GF-D8 (cell line): ENCODE measurements at regions not wholly inside any gene's neighbourhood (a gene's known extent, or its start where the extent isn't known, plus 50 kb on each side); places are given as distances from the start of the nearest gene placed in this dataset.

Source experiments
- DNase-seq: peaks from one replicate; lab custom pipeline; 2025; lab: John Stamatoyannopoulos, UW

DNA sequence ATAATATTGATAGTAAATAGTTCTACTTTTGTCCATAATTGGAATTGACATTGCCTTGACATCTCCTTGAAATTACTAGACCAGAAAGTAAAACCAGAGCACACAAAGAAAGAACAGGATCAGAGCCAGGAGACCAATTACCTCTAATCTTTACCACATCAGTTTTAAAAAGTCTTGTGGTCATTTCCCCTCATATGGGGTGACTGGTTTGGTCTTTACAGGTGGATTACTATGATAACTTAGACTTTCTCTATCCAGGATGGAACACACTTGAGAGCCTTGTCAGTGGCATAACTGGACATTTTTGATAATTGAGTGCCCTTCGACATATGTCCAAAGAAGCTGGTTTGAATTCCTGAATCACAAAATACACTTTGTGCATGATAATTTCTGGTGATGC is 1148.1 kb upstream of the NCAM2 start:
- DNase-seq, result no peak

DNA sequence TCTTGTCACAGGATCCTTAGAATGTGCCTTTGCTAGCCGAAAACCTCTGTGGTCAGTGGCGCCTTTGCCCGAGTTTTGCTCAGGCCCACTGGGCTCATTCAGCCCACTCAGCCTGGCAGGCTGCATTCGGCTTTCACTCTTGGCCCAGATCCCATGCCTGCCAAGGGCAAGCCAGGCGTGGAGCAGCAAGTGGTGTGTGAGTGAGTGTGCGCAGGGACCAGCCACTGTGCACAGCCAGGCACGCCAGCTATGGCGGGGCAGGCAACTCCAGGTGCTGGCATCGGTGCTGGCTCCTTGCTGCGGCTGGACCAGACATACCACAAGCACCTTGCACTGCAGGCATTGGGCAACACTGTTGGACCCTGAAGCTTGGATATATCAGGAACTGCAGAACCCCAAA is 1145.1 kb upstream of the NCAM2 start:
- DNase-seq, result no peak

DNA sequence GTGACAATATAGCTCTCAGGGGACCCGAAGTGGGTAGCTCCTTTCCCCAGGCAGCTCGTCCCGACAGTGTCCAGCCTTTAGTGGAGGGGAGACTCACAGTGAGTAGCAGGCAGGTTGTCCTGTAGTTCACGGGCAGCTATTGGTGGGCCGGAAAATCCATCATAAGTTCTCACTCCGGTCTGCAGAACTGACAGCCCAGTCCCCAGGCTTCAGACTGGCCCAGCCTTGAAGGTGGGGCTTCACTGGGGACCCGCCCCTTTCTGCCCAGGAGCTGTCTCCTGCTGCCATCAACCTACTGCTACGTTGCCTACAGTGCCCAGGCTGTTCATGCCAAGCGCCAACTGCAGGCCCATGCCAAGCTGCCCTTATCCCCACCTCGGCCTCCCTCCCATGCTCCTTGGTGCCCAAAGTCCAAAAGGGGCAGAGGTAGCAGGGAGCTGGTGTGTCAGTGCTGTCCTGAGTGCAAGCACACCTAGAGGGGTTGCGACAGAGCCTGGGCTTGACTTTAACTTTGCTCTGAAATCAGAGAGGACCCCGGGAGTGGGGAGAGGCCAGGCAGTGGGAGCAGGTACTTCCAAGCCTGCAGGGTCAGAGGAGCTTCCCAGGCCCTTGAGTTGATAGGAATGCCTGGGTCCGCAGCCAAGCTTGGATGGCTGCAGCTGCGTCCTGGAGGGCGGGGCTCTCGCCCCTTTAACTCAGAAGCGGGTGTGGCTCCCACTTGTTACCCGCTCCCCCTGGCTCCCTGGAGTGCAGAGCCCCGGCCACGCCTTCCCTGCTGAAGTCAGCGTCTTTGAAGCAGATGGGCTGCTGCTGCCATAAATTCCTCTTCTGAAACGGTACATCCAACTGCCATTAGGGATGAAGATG is 1144.3 kb upstream of the NCAM2 start:
- DNase-seq, result no peak

DNA sequence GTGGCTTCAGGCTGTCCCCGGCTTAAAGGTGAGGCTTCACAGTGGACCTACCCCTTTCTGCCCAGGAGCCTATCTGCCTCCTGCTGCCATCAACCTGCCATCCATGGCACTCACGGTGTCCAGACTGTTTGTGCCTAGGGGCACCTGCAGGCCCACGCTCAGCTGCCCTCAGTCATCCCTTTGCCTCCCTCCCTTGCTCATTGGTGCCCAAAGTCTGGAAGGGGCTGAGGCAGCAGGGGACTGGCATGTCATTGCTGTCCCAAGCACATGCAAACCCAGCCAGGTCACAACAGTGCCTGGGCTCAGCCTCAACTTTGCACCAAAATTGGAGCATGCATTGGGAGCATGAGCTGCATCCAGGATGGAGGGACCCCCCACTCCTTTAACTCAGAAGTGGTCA is 1142.7 kb upstream of the NCAM2 start:
- no peak for DNase-seq

DNA sequence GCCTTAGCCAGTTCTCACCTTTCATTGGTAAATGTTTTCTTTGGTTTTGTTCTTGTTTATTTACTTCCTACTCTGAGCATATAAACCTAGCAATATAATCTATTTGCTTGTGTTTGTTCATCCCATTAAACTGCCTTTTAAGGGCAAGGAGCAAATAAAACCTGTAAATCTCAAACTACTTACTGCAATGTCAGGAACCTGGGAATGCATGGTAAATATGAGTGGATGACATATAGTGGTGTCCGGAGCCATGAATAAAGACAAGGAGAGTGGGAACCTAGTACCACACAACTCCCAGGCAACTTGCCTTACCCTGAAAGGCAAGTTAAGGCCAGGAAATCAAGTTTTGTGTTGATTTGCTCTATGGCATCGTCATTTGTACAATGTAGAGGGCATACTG is 1133.7 kb upstream of the NCAM2 start:
- no peak for DNase-seq

GRCh38 chr21:19870682-19871081 is 1127.5 kb upstream of the NCAM2 start:
- no peak for DNase-seq

- no peak for DNase-seq
Measured at GRCh38 chr21:19874521-19874920, 1123.7 kb upstream of the NCAM2 start.

DNA sequence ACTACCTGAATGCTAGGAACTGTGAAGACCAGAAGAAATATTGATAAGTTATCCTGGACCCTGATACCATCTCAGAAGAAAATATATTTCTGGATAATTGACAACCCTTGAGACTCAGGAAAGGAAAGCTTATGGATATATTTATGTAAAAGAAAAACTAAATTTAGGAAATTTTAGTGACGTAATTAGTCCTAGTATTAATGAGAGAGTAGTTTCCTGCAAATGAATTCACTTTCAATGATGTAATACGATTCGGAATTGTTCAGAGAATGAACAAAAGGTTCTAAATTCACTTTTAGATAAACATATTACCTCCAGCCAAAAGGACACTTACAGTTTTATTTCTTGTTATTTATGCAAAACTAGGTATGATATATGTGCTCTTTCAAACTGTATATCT is 1120.1 kb upstream of the NCAM2 start:
- DNase-seq, result no peak

- no peak for DNase-seq
Measured at GRCh38 chr21:19899645-19900044, 1098.6 kb upstream of the NCAM2 start.

DNA sequence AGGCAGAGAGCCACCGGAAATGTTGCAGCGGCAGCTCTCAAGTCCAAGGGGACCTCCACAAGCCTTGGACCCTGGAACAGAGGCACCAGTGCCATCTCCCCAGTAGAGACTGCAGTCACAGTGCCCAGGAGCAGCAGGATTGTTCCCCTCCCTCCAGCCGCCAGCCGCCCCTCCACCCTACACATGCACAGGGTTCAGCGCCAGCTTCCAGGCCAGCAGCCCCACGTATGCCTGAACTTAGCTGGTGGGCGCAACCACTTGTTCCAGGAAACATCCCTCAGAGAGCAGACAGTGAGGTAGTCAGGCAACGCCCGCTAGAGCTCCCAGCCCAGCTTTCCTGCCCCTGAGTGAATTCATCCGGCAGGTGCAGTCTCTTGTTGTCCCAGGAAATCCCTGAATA is 1098.1 kb upstream of the NCAM2 start:
- DNase-seq, result no peak

DNA sequence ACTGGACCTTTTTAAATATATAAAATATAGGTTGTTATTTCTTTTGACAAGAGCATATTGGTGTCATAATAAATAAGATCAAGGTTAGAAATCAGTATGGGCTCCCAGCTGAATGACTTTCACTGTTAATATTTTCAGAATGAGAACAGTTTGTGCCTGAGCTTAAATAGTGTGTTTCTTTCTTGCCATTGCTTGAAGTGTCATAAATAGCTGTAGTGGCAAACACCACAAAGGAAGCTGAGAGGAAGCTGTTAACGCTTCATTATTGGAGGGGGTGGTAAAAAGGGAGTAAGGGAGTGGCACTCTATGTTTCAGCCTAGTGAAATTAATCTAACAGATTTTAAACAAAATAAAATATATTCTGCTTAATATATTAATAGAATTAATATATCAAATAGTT is 1089.8 kb upstream of the NCAM2 start:
- DNase-seq, result no peak

GRCh38 chr21:19914028-19914427 is 1084.2 kb upstream of the NCAM2 start:
- DNase-seq, result no peak

- DNase-seq, result no peak
Measured at GRCh38 chr21:19921211-19921610, 1077.0 kb upstream of the NCAM2 start.

DNA sequence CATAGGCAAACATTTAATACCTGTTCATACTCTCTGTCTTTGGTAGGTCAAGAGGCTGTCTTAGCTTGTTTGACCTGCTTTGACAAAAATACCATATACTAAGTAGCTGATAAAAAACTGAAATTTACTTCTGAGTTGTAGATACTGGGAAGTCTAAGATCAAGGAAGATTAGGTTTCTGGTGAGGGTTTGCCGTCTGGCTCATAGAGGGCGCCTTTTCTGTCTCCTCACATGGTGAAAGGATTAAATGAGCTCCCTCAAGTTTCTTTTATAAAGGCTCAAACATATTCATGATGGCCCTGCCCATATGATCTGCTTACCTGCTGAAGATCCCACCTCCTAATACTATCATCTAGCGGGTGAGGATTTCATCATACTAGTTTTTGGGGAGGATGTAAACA is 1076.1 kb upstream of the NCAM2 start:
- DNase-seq, result no peak

DNA sequence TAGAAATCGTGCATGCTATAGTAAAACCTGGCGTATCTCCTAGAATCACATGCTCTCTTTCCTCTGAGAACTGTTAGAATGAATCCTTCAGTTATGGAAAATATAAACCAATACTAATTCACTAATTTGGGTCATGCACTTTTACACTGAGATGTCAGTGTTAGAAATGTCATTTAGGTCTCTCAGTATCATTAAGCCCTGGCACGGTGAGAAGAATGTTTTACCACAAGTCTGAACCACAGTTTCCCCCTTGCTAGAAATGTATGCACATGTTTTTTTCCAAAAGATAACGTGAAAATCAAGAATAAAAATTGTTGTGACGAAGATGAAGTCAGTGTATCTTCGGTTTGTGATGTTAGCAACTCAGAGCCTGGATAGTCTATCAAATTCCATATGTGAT is 1062.7 kb upstream of the NCAM2 start:
- DNase-seq, result no peak

DNA sequence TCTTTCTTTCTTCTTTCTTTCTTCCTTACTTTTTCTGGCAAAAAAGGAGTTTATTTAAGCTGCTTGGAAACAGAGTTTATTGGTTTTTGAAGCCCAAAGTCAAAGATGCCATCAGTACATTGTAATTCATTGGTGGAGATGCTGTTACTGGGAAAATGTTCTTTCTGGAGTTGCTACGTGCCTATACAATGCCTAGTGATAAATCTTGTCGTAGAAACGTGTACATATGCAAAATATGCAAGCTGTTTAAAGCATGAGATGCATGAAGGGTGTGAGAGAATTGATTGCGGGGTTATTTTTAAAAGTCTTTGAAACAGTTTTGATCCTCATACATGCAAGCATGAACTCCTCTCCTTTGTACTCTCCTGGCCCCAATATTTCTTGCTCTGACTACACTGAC is 1060.6 kb upstream of the NCAM2 start:
- no peak for DNase-seq

- no peak for DNase-seq
Measured at GRCh38 chr21:19941626-19942025, 1056.6 kb upstream of the NCAM2 start.

- no peak for DNase-seq
Measured at GRCh38 chr21:19950347-19950746, 1047.9 kb upstream of the NCAM2 start.

- no peak for DNase-seq
Measured at GRCh38 chr21:19969156-19969555, 1029.1 kb upstream of the NCAM2 start.

- DNase-seq, result no peak
Measured at GRCh38 chr21:19981938-19982337, 1016.3 kb upstream of the NCAM2 start.

GRCh38 chr21:19986396-19986795 is 1011.8 kb upstream of the NCAM2 start:
- DNase-seq, result no peak

- no peak for DNase-seq
Measured at GRCh38 chr21:19987671-19988070, 1010.5 kb upstream of the NCAM2 start.

DNA sequence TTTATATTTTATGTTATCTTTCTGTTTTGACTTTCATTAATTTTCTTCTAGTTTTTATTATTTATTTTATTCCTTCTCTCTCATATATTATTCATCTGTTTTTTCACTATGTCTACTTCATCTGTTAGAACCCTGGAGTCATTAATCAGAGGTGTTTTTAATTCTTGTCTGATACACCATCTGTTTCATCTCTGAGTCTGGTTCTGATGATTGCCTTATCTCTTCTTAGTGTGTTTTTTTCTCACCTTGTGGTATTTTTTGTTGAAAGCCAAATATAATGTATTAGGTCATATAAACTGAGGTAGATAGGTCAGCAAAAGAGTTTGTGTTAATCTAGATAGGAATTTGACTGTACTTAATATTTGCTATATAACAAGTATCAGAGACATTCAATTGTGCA is 1005.7 kb upstream of the NCAM2 start:
- no peak for DNase-seq

GRCh38 chr21:19993268-19993667 is 1004.9 kb upstream of the NCAM2 start:
- no peak for DNase-seq
